ENCODE measurements at regions not wholly inside any gene's neighbourhood (a gene's known extent, or its start where the extent isn't known, plus 50 kb on each side); places are given as distances from the start of the nearest gene placed in this dataset.

DNA sequence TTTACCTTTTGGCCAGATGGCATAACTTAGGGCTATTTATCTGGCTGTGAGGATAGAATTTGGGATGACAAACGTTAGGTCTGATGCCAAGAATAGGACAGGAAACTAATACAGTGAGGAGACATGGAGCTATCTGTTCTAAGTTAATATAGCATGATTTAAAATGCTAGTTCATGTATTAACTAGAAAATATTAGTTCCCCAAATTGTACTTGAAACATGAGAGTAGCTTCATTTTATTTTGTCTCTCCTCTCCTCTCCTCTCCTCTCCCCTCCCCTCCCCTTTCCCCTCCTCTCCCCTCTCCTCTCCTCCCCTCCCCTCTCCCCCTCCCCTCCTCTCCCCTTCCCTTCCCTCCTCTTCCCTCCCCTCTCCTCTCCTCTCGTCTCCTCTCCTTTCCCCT is 101.1 kb upstream of the MYO16 start:
- no peak overlapping the region for H3K27ac Mint-ChIP-seq
- no peaks in the 10 kb centered on the region for H3K27me3 Mint-ChIP-seq (ENCODE audit: low read depth)
- H3K4me3 Mint-ChIP-seq, result no peak overlapping the region
- H3K4me1 Mint-ChIP-seq (ENCODE audit: low read depth), result no peaks in the 10 kb centered on the region
- H3K9me3 Mint-ChIP-seq, result no peaks in the 10 kb centered on the region
- H3K36me3 Mint-ChIP-seq (ENCODE audit: low read depth), result no peaks in the 10 kb centered on the region

DNA sequence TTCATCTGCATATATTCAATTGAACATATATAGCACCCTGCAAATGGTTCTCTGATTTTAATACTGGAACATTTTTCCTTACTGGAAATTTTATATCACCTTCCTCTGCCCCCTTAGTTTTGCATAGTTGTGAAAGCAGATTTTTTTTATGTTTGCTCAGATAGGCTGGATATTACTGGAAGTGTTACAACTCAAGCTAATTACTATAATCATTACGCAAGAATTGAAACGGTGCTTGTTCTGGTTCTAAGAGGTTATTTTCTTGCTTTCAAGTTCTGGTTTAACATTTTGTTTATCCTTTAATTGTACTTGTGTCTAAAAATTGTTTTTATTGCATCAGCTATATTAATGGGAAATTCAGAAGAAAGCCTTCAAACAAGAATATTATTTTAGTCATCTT is 95.6 kb upstream of the MYO16 start:
- H3K27me3 Mint-ChIP-seq (ENCODE audit: low read depth), result no peaks in the 10 kb centered on the region
- no peak overlapping the region for H3K4me3 Mint-ChIP-seq
- H3K36me3 Mint-ChIP-seq (ENCODE audit: low read depth), result no peaks in the 10 kb centered on the region
- no peak overlapping the region for H3K27ac Mint-ChIP-seq
- H3K9me3 Mint-ChIP-seq, result no peaks in the 10 kb centered on the region
- no peaks in the 10 kb centered on the region for H3K4me1 Mint-ChIP-seq (ENCODE audit: low read depth)

DNA sequence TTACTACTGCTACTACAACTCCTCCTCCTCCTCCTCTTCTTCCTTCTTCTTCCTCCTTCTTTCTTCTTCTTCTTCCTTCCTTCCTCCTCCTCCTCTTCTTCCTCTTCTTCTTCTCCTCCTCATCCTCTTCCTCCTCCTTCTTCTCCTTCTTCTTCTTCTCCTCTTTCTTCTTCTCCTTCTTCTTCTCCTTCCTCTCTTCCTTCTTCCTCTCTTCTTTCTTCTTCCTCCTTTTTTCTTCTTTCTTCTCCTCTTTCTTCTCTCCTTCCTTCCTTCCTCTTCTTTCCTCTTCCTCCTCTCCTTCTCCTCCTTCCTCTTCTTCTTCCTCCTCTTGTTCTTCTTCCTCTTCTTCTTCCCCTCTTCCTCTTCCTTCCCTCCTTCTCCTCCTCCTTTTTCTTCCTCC is 94.7 kb upstream of the MYO16 start:
- Mint-ChIP-seq H3K9me3 (no peaks in the 10 kb centered on the region), H3K4me3 (no peak overlapping the region), H3K27me3 (ENCODE audit: low read depth) (no peaks in the 10 kb centered on the region), H3K36me3 (ENCODE audit: low read depth) (no peaks in the 10 kb centered on the region), H3K27ac (no peak overlapping the region), H3K4me1 (ENCODE audit: low read depth) (no peaks in the 10 kb centered on the region)

DNA sequence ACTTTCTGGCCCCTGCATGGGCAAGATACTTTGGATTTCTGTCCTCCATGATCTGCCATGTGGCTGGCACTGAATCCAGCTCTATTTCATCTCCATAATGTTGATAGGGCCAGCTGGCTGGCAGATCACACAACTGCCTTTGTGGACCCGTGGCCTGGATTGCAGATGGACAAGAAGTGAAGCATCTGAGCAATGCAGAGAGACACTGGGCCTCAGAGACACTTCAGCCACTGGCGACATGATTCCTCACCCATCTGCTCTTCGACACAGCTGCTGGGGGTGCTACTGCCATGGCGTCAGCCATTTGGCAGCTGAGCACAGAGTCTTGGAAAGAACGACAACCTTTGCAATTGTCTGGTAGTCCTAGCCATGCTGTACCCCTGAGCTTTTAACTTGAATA is 79.5 kb upstream of the MYO16 start:
- Mint-ChIP-seq H3K27me3 (ENCODE audit: low read depth) (no peaks in the 10 kb centered on the region), H3K9me3 (peaks cover 3% of the 10 kb centered on the region), H3K27ac (no peak overlapping the region), H3K36me3 (ENCODE audit: low read depth) (no peaks in the 10 kb centered on the region), H3K4me1 (ENCODE audit: low read depth) (no peaks in the 10 kb centered on the region), H3K4me3 (no peak overlapping the region)

DNA sequence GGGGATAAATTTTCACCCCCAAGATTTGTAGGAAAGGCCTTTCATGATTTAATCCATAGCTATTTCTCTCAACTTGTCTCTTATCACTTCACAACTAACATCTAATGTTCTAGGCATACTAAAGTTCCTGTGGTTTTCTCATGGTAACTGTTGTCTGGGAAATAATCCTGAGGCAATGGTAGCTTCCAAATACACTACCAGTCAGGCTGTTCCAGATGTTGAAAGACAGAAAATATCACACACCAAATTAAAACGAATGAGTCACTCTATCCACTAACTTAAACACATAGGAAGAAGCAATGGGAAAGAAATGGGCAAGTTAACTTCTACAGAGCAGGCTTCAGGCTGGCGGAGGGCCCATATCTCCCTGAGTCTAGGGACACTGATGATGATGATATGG is 77.7 kb upstream of the MYO16 start:
- Mint-ChIP-seq H3K27me3 (ENCODE audit: low read depth) (no peaks in the 10 kb centered on the region), H3K4me3 (no peak overlapping the region), H3K9me3 (peaks cover under 1% of the 10 kb centered on the region), H3K27ac (no peak overlapping the region), H3K36me3 (ENCODE audit: low read depth) (no peaks in the 10 kb centered on the region), H3K4me1 (ENCODE audit: low read depth) (no peaks in the 10 kb centered on the region)

DNA sequence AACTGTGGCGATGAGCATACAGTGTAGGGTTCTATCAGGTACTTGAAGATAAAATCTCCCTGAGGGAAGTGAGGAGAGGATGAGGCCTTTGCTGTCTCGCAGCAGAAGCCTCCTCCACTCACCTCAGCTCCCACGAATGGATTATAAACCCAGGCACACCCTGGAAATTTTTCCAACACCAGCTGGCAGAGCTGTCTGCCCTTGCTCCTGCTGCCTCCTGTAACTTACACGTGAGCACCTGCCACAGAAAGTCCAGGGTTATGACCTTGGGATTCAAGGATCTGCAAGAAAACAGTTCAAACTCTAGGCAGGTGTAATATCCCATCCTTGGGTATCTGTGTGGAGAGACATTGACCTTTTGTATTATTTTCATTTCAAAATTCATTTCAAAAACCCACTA is 70.9 kb upstream of the MYO16 start:
- no peaks in the 10 kb centered on the region for H3K4me1 Mint-ChIP-seq (ENCODE audit: low read depth)

DNA sequence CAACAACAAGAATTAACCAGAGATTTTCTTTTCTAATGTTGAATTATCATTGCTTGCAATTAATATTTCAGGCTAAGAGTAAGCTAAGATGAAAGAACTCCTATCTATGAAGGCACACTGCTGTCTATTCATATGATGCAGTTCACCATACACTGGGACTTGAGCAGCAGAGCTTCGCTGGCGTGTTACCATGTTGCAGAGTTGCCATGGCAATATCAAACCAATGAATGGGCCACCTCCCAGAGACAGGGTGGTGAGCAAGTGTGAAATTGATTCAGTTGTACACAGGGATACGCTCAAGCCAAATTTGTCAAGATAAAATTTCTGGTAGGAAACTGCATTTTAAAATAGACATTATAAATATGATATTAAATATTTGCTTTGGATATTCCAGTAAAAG is 69.3 kb upstream of the MYO16 start:
- Mint-ChIP-seq H3K36me3 (ENCODE audit: low read depth) (no peaks in the 10 kb centered on the region), H3K9me3 (no peaks in the 10 kb centered on the region), H3K27me3 (ENCODE audit: low read depth) (no peaks in the 10 kb centered on the region)

More for the DNA sequence above, 70.9 kb upstream of the MYO16 start:
- Mint-ChIP-seq H3K4me3 (no peak overlapping the region), H3K27ac (no peak overlapping the region), H3K9me3 (no peaks in the 10 kb centered on the region), H3K36me3 (ENCODE audit: low read depth) (no peaks in the 10 kb centered on the region), H3K27me3 (ENCODE audit: low read depth) (no peaks in the 10 kb centered on the region)

DNA sequence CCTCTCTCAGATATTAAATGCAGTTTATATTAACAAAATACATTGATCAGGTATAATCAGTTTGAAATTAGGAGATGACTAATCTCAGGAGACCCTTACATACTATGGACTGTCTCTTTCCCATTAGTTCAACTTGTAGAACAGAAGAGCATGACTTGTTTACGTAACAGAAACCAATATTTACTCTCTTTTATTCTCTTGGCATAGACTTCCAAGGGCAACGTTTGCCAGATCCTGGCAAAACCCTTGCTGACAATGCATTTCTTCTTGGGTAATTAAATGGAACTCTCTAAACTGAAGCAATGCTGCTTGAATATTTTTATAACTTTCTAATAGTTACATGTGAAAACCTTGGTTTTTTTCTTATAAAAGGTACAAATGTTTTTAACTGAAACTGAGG is 68.3 kb upstream of the MYO16 start:
- Mint-ChIP-seq H3K27ac (no peak overlapping the region), H3K9me3 (no peaks in the 10 kb centered on the region), H3K27me3 (ENCODE audit: low read depth) (no peaks in the 10 kb centered on the region), H3K4me1 (ENCODE audit: low read depth) (no peaks in the 10 kb centered on the region), H3K36me3 (ENCODE audit: low read depth) (no peaks in the 10 kb centered on the region), H3K4me3 (no peak overlapping the region)

More for the DNA sequence above, 69.3 kb upstream of the MYO16 start:
- no peaks in the 10 kb centered on the region for H3K4me1 Mint-ChIP-seq (ENCODE audit: low read depth)
- no peak overlapping the region for H3K27ac Mint-ChIP-seq
- H3K4me3 Mint-ChIP-seq, result no peak overlapping the region

DNA sequence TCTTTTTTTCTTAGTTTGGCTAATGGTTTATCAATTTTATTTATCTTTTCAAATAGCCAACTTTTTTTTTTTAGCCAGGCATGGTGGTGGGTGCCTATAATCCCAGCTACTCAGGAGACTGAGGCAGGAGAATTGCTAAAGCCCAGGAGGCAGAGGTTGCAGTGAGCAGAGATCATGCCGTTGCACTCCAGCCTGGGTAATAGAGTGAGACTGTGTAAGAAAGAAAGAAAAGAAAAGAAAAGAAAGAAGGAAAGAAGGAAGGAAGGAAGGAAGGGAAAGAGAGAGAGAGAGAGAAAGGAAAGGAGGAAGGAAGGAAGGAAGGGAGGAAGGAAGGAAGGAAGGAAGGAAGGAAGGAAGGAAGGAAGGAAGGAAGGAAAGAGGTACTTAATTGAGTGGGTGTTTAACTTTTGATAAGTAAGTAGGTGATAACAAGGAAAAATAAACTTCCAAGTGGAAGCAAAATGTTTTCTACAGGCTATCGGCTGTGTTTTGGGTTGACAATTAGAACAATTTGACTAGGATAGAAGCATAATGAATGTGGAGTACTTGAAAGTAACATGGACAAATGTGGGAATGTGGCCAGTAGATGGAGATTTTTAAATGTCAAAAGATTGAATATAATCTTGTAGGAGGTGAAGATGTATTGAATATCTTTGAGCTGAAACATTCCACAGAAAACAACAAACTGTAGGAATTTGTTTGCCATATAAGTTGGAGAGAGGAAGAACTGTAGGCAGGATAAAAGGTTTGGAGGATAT is 62.8 kb upstream of the MYO16 start:
- Mint-ChIP-seq H3K36me3 (ENCODE audit: low read depth) (no peaks in the 10 kb centered on the region), H3K9me3 (no peaks in the 10 kb centered on the region), H3K27ac (no peak overlapping the region), H3K4me1 (ENCODE audit: low read depth) (no peaks in the 10 kb centered on the region), H3K4me3 (no peak overlapping the region), H3K27me3 (ENCODE audit: low read depth) (no peaks in the 10 kb centered on the region)

DNA sequence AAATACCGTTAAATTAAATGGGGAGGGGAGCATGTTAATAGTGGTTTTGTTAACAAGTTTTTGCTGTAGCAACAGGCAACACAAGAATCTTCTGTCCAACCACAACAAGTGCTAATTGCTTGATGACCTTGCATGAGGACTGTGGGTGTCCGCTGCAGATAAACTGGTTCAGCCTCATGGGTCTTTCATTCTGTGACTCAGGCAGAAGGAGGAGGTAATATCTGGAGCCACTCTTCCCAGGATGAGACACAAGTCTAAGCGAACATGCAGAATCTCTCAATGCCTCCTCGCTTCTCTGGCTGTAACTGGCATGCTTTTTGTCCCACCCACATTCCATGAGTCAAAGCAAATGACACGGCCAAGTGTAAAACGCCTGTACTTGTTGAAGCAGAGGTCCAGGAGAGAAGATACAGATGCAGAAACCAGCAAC is 56.6 kb upstream of the MYO16 start:
- Mint-ChIP-seq H3K36me3 (ENCODE audit: low read depth) (no peaks in the 10 kb centered on the region), H3K27ac (no peak overlapping the region), H3K4me3 (no peak overlapping the region), H3K27me3 (ENCODE audit: low read depth) (no peaks in the 10 kb centered on the region), H3K9me3 (no peaks in the 10 kb centered on the region), H3K4me1 (ENCODE audit: low read depth) (no peaks in the 10 kb centered on the region)

DNA sequence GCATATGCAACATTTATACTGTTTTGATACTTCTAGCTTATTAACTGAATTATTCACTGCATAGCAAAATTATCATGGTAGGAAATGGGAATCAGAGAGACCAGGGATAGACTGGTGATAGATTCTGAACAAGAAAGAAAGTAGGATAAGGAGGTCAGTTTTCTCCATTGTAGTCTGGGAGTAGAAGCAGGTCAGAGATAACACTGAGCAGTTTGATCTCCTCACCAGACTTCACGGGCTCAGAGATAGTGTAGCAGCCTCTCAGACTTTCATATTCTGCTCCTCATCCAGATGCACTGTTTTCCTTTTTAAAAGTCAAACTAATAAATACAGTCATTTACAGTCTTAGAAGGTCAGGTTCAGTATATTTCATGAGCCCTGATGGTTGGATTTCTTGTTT is 56.0 kb upstream of the MYO16 start:
- Mint-ChIP-seq H3K4me3 (no peak overlapping the region), H3K4me1 (ENCODE audit: low read depth) (no peaks in the 10 kb centered on the region), H3K27me3 (ENCODE audit: low read depth) (no peaks in the 10 kb centered on the region), H3K36me3 (ENCODE audit: low read depth) (no peaks in the 10 kb centered on the region), H3K27ac (no peak overlapping the region), H3K9me3 (no peaks in the 10 kb centered on the region)

DNA sequence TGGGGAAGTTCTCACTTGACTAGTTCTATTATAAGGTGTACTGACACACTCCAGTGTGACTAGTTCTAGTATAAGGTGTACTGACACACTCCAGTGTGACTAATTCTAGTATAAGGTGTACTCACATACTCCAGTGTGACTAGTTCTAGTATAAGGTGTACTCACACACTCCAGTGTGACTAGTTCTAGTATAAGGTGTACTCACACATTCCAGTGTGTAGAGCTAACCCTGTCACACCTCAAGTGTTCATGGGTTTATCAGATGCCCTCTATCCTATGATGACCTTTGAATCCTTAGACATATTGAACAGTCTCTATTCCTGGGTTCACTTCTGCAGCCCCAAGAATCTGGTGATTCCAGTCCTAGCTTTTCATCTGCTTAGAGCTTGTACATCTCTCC is 54.6 kb upstream of the MYO16 start:
- H3K27me3 Mint-ChIP-seq (ENCODE audit: low read depth), result no peaks in the 10 kb centered on the region
- H3K4me3 Mint-ChIP-seq, result no peak overlapping the region
- H3K27ac Mint-ChIP-seq, result no peak overlapping the region
- H3K4me1 Mint-ChIP-seq (ENCODE audit: low read depth), result no peaks in the 10 kb centered on the region
- H3K36me3 Mint-ChIP-seq (ENCODE audit: low read depth), result no peaks in the 10 kb centered on the region
- H3K9me3 Mint-ChIP-seq, result no peaks in the 10 kb centered on the region

DNA sequence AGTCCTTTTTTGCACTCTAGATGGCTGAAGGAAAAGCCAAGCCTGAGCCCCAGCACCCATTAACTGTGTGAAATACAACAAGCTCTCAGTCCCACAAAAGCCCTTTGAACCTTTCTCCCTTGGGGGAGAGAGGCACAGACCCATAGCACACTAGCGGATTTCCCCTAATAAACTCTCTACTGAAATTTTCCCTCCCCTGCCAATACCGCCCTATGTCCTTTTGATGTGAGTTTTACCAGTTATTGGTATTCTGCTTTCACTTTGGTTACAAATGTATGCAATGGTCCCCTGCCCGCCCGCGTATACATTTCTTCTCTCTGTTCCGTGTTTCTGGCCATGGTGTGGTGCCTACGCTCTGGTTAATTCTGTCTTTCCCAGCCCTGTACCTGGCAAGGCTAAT is 54.0 kb upstream of the MYO16 start:
- H3K4me1 Mint-ChIP-seq (ENCODE audit: low read depth), result no peaks in the 10 kb centered on the region

More for the DNA sequence above, 54.0 kb upstream of the MYO16 start:
- Mint-ChIP-seq H3K9me3 (no peaks in the 10 kb centered on the region), H3K27me3 (ENCODE audit: low read depth) (no peaks in the 10 kb centered on the region), H3K27ac (no peak overlapping the region), H3K4me3 (no peak overlapping the region), H3K36me3 (ENCODE audit: low read depth) (no peaks in the 10 kb centered on the region)

Data from T-helper 1 cell treated with Interleukin-12 subunit alpha and Interleukin-12 subunit beta and Interleukin-4 antibody, amounts not matched to agents 30 μg/mL and 1 μg/mL, for 36 hours (primary cell).